IMR-90 (cell line): ENCODE measurements at regions not wholly inside any gene's neighbourhood (a gene's known extent, or its start where the extent isn't known, plus 50 kb on each side); places are given as distances from the start of the nearest gene placed in this dataset.

Experiments
- ATAC-seq: fragments of 200-7000 bp; cut with Tn5 transposase; 2 replicates; pipeline ENCODE4 v1.9.1; 2020; ENCODE audit warnings: low read depth, mild to moderate bottlenecking, moderate library complexity
- BruUV-seq: library from RNA; stranded (reverse); fragments of 400-500 nt; replicated peaks from 2 replicates; lab custom pipeline; 2021; lab: Mats Ljungman, UMichigan
- CTCF ChIA-PET: fragments of 300-600 bp; formaldehyde crosslinking; extraction: SDS; loops from one replicate; lab custom pipeline; 2021; ENCODE audit warnings: antibody characterized with exemption; lab: Yijun Ruan, JAX
- POLR2A ChIA-PET: fragments of 300-600 bp; sonication (Branson Sonifier 250); formaldehyde crosslinking; loops from one replicate; lab custom pipeline; 2022; ENCODE audit warnings: antibody characterized with exemption; ENCODE audit not compliant: unreplicated experiment; lab: Charles Lee
- DNase-seq: peaks from one replicate; pipeline ENCODE4 v3.0.0; 2013
- H2AFZ ChIP-seq: replicated peaks from 2 replicates; pipeline ENCODE3; 2013; ENCODE audit warnings: low read length, mild to moderate bottlenecking; ENCODE audit not compliant: poor library complexity
- H2AK5ac ChIP-seq: 2 replicates; pipeline ENCODE4 v1.6.1; 2013; ENCODE audit warnings: low read depth, low read length, inconsistent platforms
- H2AK9ac ChIP-seq: replicated peaks from 2 replicates; pipeline ENCODE3; 2013; ENCODE audit warnings: mild to moderate bottlenecking, low read depth, low read length, moderate library complexity; ENCODE audit not compliant: poor library complexity
- H2BK120ac ChIP-seq: 2 replicates; pipeline ENCODE4 v1.6.1; 2013; ENCODE audit warnings: low read depth, low read length, inconsistent platforms
- H2BK15ac ChIP-seq: 3 replicates; pipeline ENCODE4 v1.6.1; 2013; ENCODE audit warnings: low read depth, low read length, inconsistent platforms
- H2BK20ac ChIP-seq: 2 replicates; pipeline ENCODE4 v1.6.1; 2013; ENCODE audit warnings: low read depth, mild to moderate bottlenecking, inconsistent platforms, low read length, moderate library complexity
- H2BK5ac ChIP-seq: 2 replicates; pipeline ENCODE4 v1.6.1; 2013; ENCODE audit warnings: mild to moderate bottlenecking, low read depth, low read length, inconsistent platforms; ENCODE audit not compliant: poor library complexity, severe bottlenecking
- H3K14ac ChIP-seq: replicated peaks from 2 replicates; pipeline ENCODE4 v1.6.1; 2013; ENCODE audit warnings: low read depth, low read length, inconsistent platforms
- H3K18ac ChIP-seq: 2 replicates; pipeline ENCODE4 v1.6.1; 2013; ENCODE audit warnings: low read depth, low read length, control low read depth
- H3K23ac ChIP-seq: 2 replicates; pipeline ENCODE4 v1.6.1; 2013; ENCODE audit warnings: low read depth, low read length, inconsistent platforms
- H3K27ac ChIP-seq: 2 replicates; pipeline ENCODE4 v1.5.1; 2013; ENCODE audit warnings: mild to moderate bottlenecking, control low read depth, low read length; ENCODE audit not compliant: insufficient read depth
- H3K27me3 ChIP-seq: 2 replicates; pipeline ENCODE4 v1.6.1; 2013; ENCODE audit warnings: low read length; ENCODE audit not compliant: control insufficient read depth, insufficient read depth
- H3K36me3 ChIP-seq: 2 replicates; pipeline ENCODE4 v1.6.1; 2013; ENCODE audit warnings: low read length, mixed read lengths; ENCODE audit not compliant: control insufficient read depth, insufficient read depth
- H3K4ac ChIP-seq: 2 replicates; pipeline ENCODE4 v1.6.1; 2013; ENCODE audit warnings: low read depth, low read length, inconsistent platforms
- H3K4me1 ChIP-seq: 2 replicates; pipeline ENCODE4 v1.6.1; 2013; ENCODE audit warnings: low read length, mixed read lengths; ENCODE audit not compliant: control insufficient read depth, insufficient read depth
- H3K4me2 ChIP-seq: 2 replicates; pipeline ENCODE4 v1.6.1; 2013; ENCODE audit warnings: low read depth, mild to moderate bottlenecking, control low read depth, low read length, moderate library complexity
- H3K4me3 ChIP-seq: 2 replicates; pipeline ENCODE4 v1.5.1; 2013; ENCODE audit warnings: low read depth, mild to moderate bottlenecking, control low read depth, low read length, moderate library complexity; ENCODE audit not compliant: insufficient read depth
- H3K56ac ChIP-seq: 2 replicates; pipeline ENCODE4 v1.6.1; 2013; ENCODE audit warnings: low read length, inconsistent platforms; ENCODE audit not compliant: insufficient read depth; ENCODE audit errors: extremely low read depth
- H3K79me1 ChIP-seq, 2 experiments: 2 replicates each; pipeline ENCODE4 v1.6.1; 2013; ENCODE audit warnings: low read length in 2 of 2, inconsistent platforms in 1 of 2, low read depth in 1 of 2
- H3K9ac ChIP-seq: 2 replicates; pipeline ENCODE4 v1.6.1; 2013; ENCODE audit warnings: low read depth, low read length, control low read depth
- H3K9me1 ChIP-seq: 2 replicates; pipeline ENCODE4 v1.6.1; 2013; ENCODE audit warnings: low read length, inconsistent platforms; ENCODE audit not compliant: insufficient read depth
- H3K9me3 ChIP-seq: 2 replicates; pipeline ENCODE4 v1.6.1; 2013; ENCODE audit warnings: low read length; ENCODE audit not compliant: control insufficient read depth, insufficient read depth
- H4K20me1 ChIP-seq: 2 replicates; pipeline ENCODE4 v1.6.1; 2013; ENCODE audit warnings: low read length, inconsistent platforms; ENCODE audit not compliant: insufficient read depth
- H4K5ac ChIP-seq: 2 replicates; pipeline ENCODE4 v1.6.1; 2013; ENCODE audit warnings: mild to moderate bottlenecking, low read depth, low read length, control low read depth
- H4K8ac ChIP-seq, 2 experiments: 2 replicates each; pipeline ENCODE4 v1.6.1; 2013; ENCODE audit warnings: low read depth in 2 of 2, low read length in 2 of 2, control low read depth in 1 of 2, inconsistent platforms in 1 of 2
- H4K91ac ChIP-seq: 2 replicates; pipeline ENCODE4 v1.6.1; 2013; ENCODE audit warnings: low read depth, low read length, inconsistent platforms; ENCODE audit not compliant: insufficient read depth
- CEBPB ChIP-seq: IDR thresholded peaks from 2 replicates; pipeline ENCODE4 v1.6.1; 2012; ENCODE audit warnings: low read depth, low read length, improper control_type of control experiment
- MAFK ChIP-seq: IDR thresholded peaks from 2 replicates; pipeline ENCODE4 v1.6.1; 2012; ENCODE audit warnings: low read depth, low read length, improper control_type of control experiment
- WGBS, 2 experiments: methylation state at CpG; one replicate each; pipeline versions ENCODE4 v1.1.5 to v1.1.7; 2013; ENCODE audit warnings: missing lambda C conversion rate in 2 of 2; ENCODE audit not compliant: insufficient read length in 1 of 2; ENCODE audit errors: extremely low coverage in 2 of 2; 5-methylcytosine and 5-hydroxymethylcytosine counted together
- dilution Hi-C: fragments of 300-500 bp; cut with HindIII; formaldehyde crosslinking; loops from one replicate; pipeline ENCODE4 v1.14.3; 2018; ENCODE audit warnings: low sequenced_read_pairs; ENCODE audit not compliant: unreplicated experiment
- in situ Hi-C: fragments of 300-500 bp; cut with MboI; formaldehyde crosslinking; loops from 3 replicates; pipeline ENCODE4 v1.14.3; 2019; ENCODE audit warnings: low sequenced_read_pairs, inconsistent platforms, mixed read lengths
- intact Hi-C: fragments of 100-400 bp; cut with micrococcal nuclease; formaldehyde crosslinking; loops from 2 replicates; pipeline ENCODE4 v1.10.0; 2022

DNA sequence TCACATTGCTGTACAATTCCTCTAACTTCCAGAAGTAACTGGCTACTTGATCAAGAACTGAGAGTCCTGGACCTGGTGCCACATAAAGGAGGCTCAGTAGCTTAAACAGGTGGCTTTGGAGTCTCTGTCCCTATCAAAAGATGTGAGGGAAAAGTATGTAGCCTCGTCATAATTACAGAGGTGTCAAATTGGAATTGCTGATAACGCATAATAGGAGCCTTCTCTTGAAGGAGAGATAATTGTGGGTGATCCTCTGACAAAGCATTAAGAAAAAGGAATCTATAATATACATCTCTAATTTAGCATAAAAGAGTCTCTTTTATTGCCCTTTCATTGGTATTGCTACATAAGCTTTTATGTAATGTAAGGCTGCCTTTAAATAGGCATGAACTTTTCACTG, 1246.4 kb upstream of the CDH9 start:
- CTCF ChIA-PET, result no interaction called here
- no CpG with 5 or more reads among the region's 2 CpGs for WGBS, 2 experiments
- intact Hi-C loops, result no loop called here

More for the DNA sequence above, 1246.4 kb upstream of the CDH9 start:
- DNase-seq, result no peak
- Histone ChIP-seq H2AK9ac (no peak overlapping the region), H3K36me3 (no peaks in the 10 kb centered on the region), H3K14ac (no peak overlapping the region), H3K27ac (no peak overlapping the region), H2BK15ac (no peak overlapping the region), H4K8ac (no peak overlapping the region), H3K9me3 (peaks cover 2% of the 10 kb centered on the region; the same call in 1 of the 2 replicates), H4K5ac (no peak overlapping the region), H3K4ac (no peak overlapping the region), H2BK120ac (no peak overlapping the region), H3K9me1 (no peaks in the 10 kb centered on the region), H2BK5ac (no peak overlapping the region), H3K79me1 (no peaks in the 10 kb centered on the region), H3K4me1 (no peaks in the 10 kb centered on the region), H3K23ac (no peak overlapping the region), H3K56ac (no peak overlapping the region), H4K91ac (no peak overlapping the region), H3K18ac (no peak overlapping the region), H2BK20ac (no peak overlapping the region), H2AK5ac (no peak overlapping the region), H3K4me2 (no peak overlapping the region), H4K20me1 (no peaks in the 10 kb centered on the region), H2AFZ (no peak overlapping the region), H3K9ac (no peak overlapping the region), H3K27me3 (no peaks in the 10 kb centered on the region), H3K4me3 (no peak overlapping the region)
- POLR2A ChIA-PET, result no interaction called here
- ATAC-seq, result no peak
- no TSS peak for BruUV-seq
- TF ChIP-seq MAFK (peak; percentile 29; the same call in 1 of the 2 replicates), CEBPB (no peak)
- dilution Hi-C loops (no loop called here), in situ Hi-C loops (no loop called here)
